ENCODE measurements at regions not wholly inside any gene's neighbourhood (a gene's known extent, or its start where the extent isn't known, plus 50 kb on each side); places are given as distances from the start of the nearest gene placed in this dataset.

- TF ChIP-seq, protein P1, sequence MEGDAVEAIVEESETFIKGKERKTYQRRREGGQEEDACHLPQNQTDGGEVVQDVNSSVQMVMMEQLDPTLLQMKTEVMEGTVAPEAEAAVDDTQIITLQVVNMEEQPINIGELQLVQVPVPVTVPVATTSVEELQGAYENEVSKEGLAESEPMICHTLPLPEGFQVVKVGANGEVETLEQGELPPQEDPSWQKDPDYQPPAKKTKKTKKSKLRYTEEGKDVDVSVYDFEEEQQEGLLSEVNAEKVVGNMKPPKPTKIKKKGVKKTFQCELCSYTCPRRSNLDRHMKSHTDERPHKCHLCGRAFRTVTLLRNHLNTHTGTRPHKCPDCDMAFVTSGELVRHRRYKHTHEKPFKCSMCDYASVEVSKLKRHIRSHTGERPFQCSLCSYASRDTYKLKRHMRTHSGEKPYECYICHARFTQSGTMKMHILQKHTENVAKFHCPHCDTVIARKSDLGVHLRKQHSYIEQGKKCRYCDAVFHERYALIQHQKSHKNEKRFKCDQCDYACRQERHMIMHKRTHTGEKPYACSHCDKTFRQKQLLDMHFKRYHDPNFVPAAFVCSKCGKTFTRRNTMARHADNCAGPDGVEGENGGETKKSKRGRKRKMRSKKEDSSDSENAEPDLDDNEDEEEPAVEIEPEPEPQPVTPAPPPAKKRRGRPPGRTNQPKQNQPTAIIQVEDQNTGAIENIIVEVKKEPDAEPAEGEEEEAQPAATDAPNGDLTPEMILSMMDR (conservative IDR thresholded peaks at IDR 0.05; ENCODE audit: low read length), result no peak
- no peak for TF ChIP-seq EZH2phosphoT487 (IDR thresholded peaks at IDR 0.05; ENCODE audit: borderline replicate concordance)
- Histone ChIP-seq H3K4me1 (ENCODE audit: insufficient read depth, low read length, poor library complexity, severe bottlenecking) (peaks cover 19% of the 10 kb centered on the region), H4K20me1 (ENCODE audit: insufficient read depth, low read length, poor library complexity, severe bottlenecking) (no peaks in the 10 kb centered on the region), H3K9ac (ENCODE audit: low read depth, low read length, poor library complexity, severe bottlenecking) (no peak overlapping the region), H3K9me3 (ENCODE audit: insufficient read depth, low read depth, low read length) (no peaks in the 10 kb centered on the region), H2AFZ (ENCODE audit: low read length) (no peak overlapping the region), H3K4me2 (ENCODE audit: low read depth, low read length, poor library complexity, severe bottlenecking) (no peak overlapping the region), H3K9me2 (replicated peaks; ENCODE audit: low read depth, low read length) (no peaks in the 10 kb centered on the region), H3K4me3 (ENCODE audit: low read length, poor library complexity, severe bottlenecking) (no peak overlapping the region), H3K27me3 (ENCODE audit: insufficient read depth, low read length, poor library complexity, severe bottlenecking) (no peaks in the 10 kb centered on the region), H3F3A (ENCODE audit: low read depth) (no peaks in the 10 kb centered on the region), H3K79me2 (ENCODE audit: insufficient read depth, low read length) (no peaks in the 10 kb centered on the region), H3K36me3 (ENCODE audit: insufficient read depth, low read length) (no peaks in the 10 kb centered on the region)
These were observed 337.0 kb upstream of the PRKCQ start for GRCh38 chr10:6917125-6917524.

DNA sequence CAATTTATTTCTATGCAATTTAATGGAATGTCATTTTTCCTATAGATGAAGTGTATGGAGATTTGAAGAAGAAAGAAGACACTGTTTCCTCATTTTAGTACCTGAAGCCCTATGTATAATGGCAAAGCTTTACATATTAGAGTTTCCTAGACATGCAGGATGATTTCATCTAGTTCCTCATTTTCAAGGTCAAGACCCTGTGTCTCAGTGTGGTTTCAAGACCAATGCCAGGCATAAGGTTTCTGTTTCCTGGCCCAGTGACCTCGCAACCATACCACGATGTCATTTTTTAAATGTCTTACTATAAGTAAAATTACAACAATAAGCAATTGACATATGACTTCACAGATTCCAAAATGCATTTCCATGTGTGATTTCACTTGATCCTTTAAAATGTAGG, 336.5 kb upstream of the PRKCQ start:
- Histone ChIP-seq H3K36me3 (ENCODE audit: insufficient read depth, low read length) (no peaks in the 10 kb centered on the region), H3K9me3 (ENCODE audit: insufficient read depth, low read depth, low read length) (no peaks in the 10 kb centered on the region), H4K20me1 (ENCODE audit: insufficient read depth, low read length, poor library complexity, severe bottlenecking) (no peaks in the 10 kb centered on the region), H3K9me2 (replicated peaks; ENCODE audit: low read depth, low read length) (no peaks in the 10 kb centered on the region), H3F3A (ENCODE audit: low read depth) (no peaks in the 10 kb centered on the region), H3K9ac (ENCODE audit: low read depth, low read length, poor library complexity, severe bottlenecking) (no peak overlapping the region), H2AFZ (ENCODE audit: low read length) (no peak overlapping the region), H3K4me2 (ENCODE audit: low read depth, low read length, poor library complexity, severe bottlenecking) (no peak overlapping the region), H3K79me2 (ENCODE audit: insufficient read depth, low read length) (no peaks in the 10 kb centered on the region), H3K4me3 (ENCODE audit: low read length, poor library complexity, severe bottlenecking) (no peak overlapping the region), H3K4me1 (ENCODE audit: insufficient read depth, low read length, poor library complexity, severe bottlenecking) (peaks cover 14% of the 10 kb centered on the region), H3K27me3 (ENCODE audit: insufficient read depth, low read length, poor library complexity, severe bottlenecking) (no peaks in the 10 kb centered on the region)
- no peak for TF ChIP-seq EZH2phosphoT487 (IDR thresholded peaks at IDR 0.05; ENCODE audit: borderline replicate concordance)
- TF ChIP-seq, protein P1 (conservative IDR thresholded peaks at IDR 0.05; ENCODE audit: low read length), result no peak

GRCh38 chr10:6915307-6915706, 335.2 kb upstream of the PRKCQ start:
- H3K9me3 ChIP-seq (ENCODE audit: insufficient read depth, low read depth, low read length), result no peaks in the 10 kb centered on the region
- H3K4me1 ChIP-seq (ENCODE audit: insufficient read depth, low read length, poor library complexity, severe bottlenecking), result peaks cover 2% of the 10 kb centered on the region
- H4K20me1 ChIP-seq (ENCODE audit: insufficient read depth, low read length, poor library complexity, severe bottlenecking), result no peaks in the 10 kb centered on the region
- no peaks in the 10 kb centered on the region for H3K36me3 ChIP-seq (ENCODE audit: insufficient read depth, low read length)
- H3K9me2 ChIP-seq (replicated peaks; ENCODE audit: low read depth, low read length), result no peaks in the 10 kb centered on the region
- H3K9ac ChIP-seq (ENCODE audit: low read depth, low read length, poor library complexity, severe bottlenecking), result no peak overlapping the region
- H3K79me2 ChIP-seq (ENCODE audit: insufficient read depth, low read length), result no peaks in the 10 kb centered on the region
- H3K27me3 ChIP-seq (ENCODE audit: insufficient read depth, low read length, poor library complexity, severe bottlenecking), result no peaks in the 10 kb centered on the region
- H3K4me3 ChIP-seq (ENCODE audit: low read length, poor library complexity, severe bottlenecking), result no peak overlapping the region
- H2AFZ ChIP-seq (ENCODE audit: low read length), result no peak overlapping the region
- H3F3A ChIP-seq (ENCODE audit: low read depth), result no peaks in the 10 kb centered on the region
- TF ChIP-seq EZH2phosphoT487 (IDR thresholded peaks at IDR 0.05; ENCODE audit: borderline replicate concordance), result no peak
- TF ChIP-seq, protein P1 (conservative IDR thresholded peaks at IDR 0.05; ENCODE audit: low read length), result no peak
- H3K4me2 ChIP-seq (ENCODE audit: low read depth, low read length, poor library complexity, severe bottlenecking), result no peak overlapping the region

Data from Loucy (cell line).